Adrenal gland (tissue), 5 donors: ENCODE measurements at regions not wholly inside any gene's neighbourhood (a gene's known extent, or its start where the extent isn't known, plus 50 kb on each side); places are given as distances from the start of the nearest gene placed in this dataset.

ENCODE experiments used
- CTCF ChIP-seq, 6 experiments: fragments of 450-650 bp in 4 of 6; fragments of 200-600 bp in 2 of 6; sonication (generic) in 1 of 6; IDR thresholded peaks; 1 replicate in 5 of 6; 2 replicates in 1 of 6; pipeline versions ENCODE4 v1.5.1 to v1.8.0; 2016 to 2021; ENCODE audit warnings: antibody characterized with exemption in 6 of 6, mild to moderate bottlenecking in 2 of 6, moderate library complexity in 1 of 6
- POLR2A ChIP-seq, 2 donors: fragments of 450-650 bp; IDR thresholded peaks; one replicate each; pipeline ENCODE4 v1.6.1; 2017; ENCODE audit warnings: antibody characterized with exemption in 2 of 2, mild to moderate bottlenecking in 2 of 2, moderate library complexity in 1 of 2
- donor health status: DM: no; HTN: no; CAD: no.

- no peak for TF ChIP-seq POLR2A (IDR thresholded peaks at IDR 0.05)
- no peak for TF ChIP-seq CTCF (IDR thresholded peaks at IDR 0.05)
Observed at GRCh38 chr2:239831861-239832489, 193.2 kb downstream of the NDUFA10 start.
